HepG2 (cell line): ENCODE measurements at regions not wholly inside any gene's neighbourhood (a gene's known extent, or its start where the extent isn't known, plus 50 kb on each side); places are given as distances from the start of the nearest gene placed in this dataset.

Experiments
- MATR3 ChIP-seq: sonication (generic); formaldehyde crosslinking; IDR thresholded peaks from 2 replicates; pipeline ENCODE4 v1.4.0; 2020; ENCODE audit warnings: missing genetic modification reagents
- PITX1 ChIP-seq: sonication (generic); formaldehyde crosslinking; IDR thresholded peaks from 2 replicates; pipeline ENCODE4 v1.5.1; 2020; ENCODE audit warnings: mild to moderate bottlenecking, missing genetic modification reagents
- POLR2AphosphoS5 ChIP-seq: IDR thresholded peaks from 2 replicates; pipeline ENCODE4 v1.6.1; 2012; ENCODE audit warnings: low read depth, low read length
- ZBTB1 ChIP-seq: sonication (generic); formaldehyde crosslinking; IDR thresholded peaks from 2 replicates; pipeline ENCODE4 v1.4.0; 2020; ENCODE audit warnings: missing genetic modification reagents, borderline replicate concordance
- ZFP36L2 ChIP-seq: sonication (generic); formaldehyde crosslinking; IDR thresholded peaks from 2 replicates; pipeline ENCODE4 v1.4.0; 2020; ENCODE audit warnings: missing genetic modification reagents
- ZKSCAN1 ChIP-seq: fragments of 150-350 bp; IDR thresholded peaks from 2 replicates; pipeline ENCODE4 v1.6.1; 2014; ENCODE audit warnings: low read length
- ZNF292 ChIP-seq: sonication (generic); formaldehyde crosslinking; IDR thresholded peaks from 2 replicates; pipeline ENCODE4 v1.8.1; 2022; ENCODE audit warnings: mild to moderate bottlenecking, low read depth, missing genetic modification reagents, borderline replicate concordance
- ZNF598 ChIP-seq: sonication (generic); formaldehyde crosslinking; IDR thresholded peaks from 2 replicates; pipeline ENCODE4 v1.5.1; 2020; ENCODE audit warnings: mild to moderate bottlenecking, missing genetic modification reagents, borderline replicate concordance
- TF ChIP-seq, protein P1 (sequence below): IDR thresholded peaks from 2 replicates; pipeline ENCODE4 v1.6.1; 2016; ENCODE audit warnings: low read depth
- TF ChIP-seq, protein P2 (sequence below): sonication (generic); formaldehyde crosslinking; IDR thresholded peaks from 2 replicates; pipeline ENCODE4 v1.5.0; 2020; ENCODE audit warnings: mild to moderate bottlenecking, missing genetic modification reagents
- TF ChIP-seq, protein P3 (sequence below): sonication (generic); formaldehyde crosslinking; IDR thresholded peaks from 2 replicates; pipeline ENCODE4 v1.4.0; 2020; ENCODE audit warnings: missing genetic modification reagents
- TF ChIP-seq, protein P4 (sequence below): sonication (generic); formaldehyde crosslinking; IDR thresholded peaks from 2 replicates; pipeline ENCODE4 v1.4.0; 2020; ENCODE audit warnings: missing genetic modification reagents
- TF ChIP-seq, protein P5 (sequence below): sonication (generic); formaldehyde crosslinking; IDR thresholded peaks from 2 replicates; pipeline ENCODE4; 2020; ENCODE audit warnings: missing genetic modification reagents, mild to moderate bottlenecking, borderline replicate concordance
- TF ChIP-seq, protein P6 (sequence below): sonication (generic); formaldehyde crosslinking; conservative IDR thresholded peaks from 2 replicates; pipeline ENCODE4 v1.4.0; 2020; ENCODE audit warnings: missing genetic modification reagents

DNA sequence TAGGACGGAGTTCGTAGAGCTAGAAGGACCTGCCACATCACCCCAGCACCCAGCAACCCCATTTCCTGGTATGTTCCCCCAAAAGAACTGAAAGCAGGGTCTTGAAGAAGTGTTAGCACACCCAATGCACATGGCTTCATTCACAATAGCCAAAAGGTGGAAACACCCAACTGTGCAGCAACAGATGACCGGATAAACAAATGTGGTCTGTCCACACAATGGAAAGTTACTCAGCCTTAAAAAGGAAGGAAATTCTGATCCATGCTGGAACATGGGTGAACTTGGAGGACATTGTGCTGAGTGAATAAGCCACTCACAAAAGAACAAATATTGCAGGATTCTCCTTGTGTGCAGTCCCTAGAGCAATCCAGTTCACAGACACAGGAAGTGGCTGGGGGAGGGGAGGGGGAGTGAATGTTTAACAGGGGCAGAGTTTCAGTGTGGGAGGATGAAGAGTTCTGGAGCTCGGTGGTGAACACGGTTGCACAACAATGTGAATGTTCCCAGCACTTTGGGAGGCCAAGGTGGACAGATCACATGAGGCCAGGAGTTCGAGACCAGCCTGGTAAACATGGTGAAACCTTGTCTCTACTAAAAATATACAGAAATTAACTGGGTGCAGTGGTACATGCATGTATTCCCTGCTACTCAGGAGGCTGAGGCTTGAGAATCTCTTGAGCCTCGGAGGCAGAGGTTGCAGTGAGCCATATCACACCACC lies 157.5 kb downstream of the NUP210 start (continued):
- TF ChIP-seq, protein P1, sequence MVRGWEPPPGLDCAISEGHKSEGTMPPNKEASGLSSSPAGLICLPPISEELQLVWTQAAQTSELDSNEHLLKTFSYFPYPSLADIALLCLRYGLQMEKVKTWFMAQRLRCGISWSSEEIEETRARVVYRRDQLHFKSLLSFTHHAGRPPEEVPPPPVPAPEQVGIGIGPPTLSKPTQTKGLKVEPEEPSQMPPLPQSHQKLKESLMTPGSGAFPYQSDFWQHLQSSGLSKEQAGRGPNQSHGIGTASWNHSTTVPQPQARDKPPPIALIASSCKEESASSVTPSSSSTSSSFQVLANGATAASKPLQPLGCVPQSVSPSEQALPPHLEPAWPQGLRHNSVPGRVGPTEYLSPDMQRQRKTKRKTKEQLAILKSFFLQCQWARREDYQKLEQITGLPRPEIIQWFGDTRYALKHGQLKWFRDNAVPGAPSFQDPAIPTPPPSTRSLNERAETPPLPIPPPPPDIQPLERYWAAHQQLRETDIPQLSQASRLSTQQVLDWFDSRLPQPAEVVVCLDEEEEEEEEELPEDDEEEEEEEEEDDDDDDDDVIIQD (CRISPR knock-in tag): peak; percentile 95
- TF ChIP-seq ZBTB1 (CRISPR knock-in tag) (no peak), PITX1 (CRISPR knock-in tag) (peak; percentile 95), MATR3 (CRISPR knock-in tag) (no peak), ZNF598 (CRISPR knock-in tag) (no peak), ZKSCAN1 (peak; percentile 88), ZNF292 (CRISPR knock-in tag) (peak; percentile 98), ZFP36L2 (CRISPR knock-in tag) (no peak), POLR2AphosphoS5 (no peak)
- TF ChIP-seq, protein P2, sequence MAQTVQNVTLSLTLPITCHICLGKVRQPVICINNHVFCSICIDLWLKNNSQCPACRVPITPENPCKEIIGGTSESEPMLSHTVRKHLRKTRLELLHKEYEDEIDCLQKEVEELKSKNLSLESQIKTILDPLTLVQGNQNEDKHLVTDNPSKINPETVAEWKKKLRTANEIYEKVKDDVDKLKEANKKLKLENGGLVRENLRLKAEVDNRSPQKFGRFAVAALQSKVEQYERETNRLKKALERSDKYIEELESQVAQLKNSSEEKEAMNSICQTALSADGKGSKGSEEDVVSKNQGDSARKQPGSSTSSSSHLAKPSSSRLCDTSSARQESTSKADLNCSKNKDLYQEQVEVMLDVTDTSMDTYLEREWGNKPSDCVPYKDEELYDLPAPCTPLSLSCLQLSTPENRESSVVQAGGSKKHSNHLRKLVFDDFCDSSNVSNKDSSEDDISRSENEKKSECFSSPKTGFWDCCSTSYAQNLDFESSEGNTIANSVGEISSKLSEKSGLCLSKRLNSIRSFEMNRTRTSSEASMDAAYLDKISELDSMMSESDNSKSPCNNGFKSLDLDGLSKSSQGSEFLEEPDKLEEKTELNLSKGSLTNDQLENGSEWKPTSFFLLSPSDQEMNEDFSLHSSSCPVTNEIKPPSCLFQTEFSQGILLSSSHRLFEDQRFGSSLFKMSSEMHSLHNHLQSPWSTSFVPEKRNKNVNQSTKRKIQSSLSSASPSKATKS (CRISPR knock-in tag): 0 out of 2 replicates have a peak, but pooled peaks have one; percentile 53
- TF ChIP-seq, protein P3, sequence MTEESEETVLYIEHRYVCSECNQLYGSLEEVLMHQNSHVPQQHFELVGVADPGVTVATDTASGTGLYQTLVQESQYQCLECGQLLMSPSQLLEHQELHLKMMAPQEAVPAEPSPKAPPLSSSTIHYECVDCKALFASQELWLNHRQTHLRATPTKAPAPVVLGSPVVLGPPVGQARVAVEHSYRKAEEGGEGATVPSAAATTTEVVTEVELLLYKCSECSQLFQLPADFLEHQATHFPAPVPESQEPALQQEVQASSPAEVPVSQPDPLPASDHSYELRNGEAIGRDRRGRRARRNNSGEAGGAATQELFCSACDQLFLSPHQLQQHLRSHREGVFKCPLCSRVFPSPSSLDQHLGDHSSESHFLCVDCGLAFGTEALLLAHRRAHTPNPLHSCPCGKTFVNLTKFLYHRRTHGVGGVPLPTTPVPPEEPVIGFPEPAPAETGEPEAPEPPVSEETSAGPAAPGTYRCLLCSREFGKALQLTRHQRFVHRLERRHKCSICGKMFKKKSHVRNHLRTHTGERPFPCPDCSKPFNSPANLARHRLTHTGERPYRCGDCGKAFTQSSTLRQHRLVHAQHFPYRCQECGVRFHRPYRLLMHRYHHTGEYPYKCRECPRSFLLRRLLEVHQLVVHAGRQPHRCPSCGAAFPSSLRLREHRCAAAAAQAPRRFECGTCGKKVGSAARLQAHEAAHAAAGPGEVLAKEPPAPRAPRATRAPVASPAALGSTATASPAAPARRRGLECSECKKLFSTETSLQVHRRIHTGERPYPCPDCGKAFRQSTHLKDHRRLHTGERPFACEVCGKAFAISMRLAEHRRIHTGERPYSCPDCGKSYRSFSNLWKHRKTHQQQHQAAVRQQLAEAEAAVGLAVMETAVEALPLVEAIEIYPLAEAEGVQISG: peak; percentile 78
- TF ChIP-seq, protein P4, sequence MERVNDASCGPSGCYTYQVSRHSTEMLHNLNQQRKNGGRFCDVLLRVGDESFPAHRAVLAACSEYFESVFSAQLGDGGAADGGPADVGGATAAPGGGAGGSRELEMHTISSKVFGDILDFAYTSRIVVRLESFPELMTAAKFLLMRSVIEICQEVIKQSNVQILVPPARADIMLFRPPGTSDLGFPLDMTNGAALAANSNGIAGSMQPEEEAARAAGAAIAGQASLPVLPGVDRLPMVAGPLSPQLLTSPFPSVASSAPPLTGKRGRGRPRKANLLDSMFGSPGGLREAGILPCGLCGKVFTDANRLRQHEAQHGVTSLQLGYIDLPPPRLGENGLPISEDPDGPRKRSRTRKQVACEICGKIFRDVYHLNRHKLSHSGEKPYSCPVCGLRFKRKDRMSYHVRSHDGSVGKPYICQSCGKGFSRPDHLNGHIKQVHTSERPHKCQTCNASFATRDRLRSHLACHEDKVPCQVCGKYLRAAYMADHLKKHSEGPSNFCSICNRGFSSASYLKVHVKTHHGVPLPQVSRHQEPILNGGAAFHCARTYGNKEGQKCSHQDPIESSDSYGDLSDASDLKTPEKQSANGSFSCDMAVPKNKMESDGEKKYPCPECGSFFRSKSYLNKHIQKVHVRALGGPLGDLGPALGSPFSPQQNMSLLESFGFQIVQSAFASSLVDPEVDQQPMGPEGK (CRISPR knock-in tag): peak; percentile 92
- TF ChIP-seq, protein P5, sequence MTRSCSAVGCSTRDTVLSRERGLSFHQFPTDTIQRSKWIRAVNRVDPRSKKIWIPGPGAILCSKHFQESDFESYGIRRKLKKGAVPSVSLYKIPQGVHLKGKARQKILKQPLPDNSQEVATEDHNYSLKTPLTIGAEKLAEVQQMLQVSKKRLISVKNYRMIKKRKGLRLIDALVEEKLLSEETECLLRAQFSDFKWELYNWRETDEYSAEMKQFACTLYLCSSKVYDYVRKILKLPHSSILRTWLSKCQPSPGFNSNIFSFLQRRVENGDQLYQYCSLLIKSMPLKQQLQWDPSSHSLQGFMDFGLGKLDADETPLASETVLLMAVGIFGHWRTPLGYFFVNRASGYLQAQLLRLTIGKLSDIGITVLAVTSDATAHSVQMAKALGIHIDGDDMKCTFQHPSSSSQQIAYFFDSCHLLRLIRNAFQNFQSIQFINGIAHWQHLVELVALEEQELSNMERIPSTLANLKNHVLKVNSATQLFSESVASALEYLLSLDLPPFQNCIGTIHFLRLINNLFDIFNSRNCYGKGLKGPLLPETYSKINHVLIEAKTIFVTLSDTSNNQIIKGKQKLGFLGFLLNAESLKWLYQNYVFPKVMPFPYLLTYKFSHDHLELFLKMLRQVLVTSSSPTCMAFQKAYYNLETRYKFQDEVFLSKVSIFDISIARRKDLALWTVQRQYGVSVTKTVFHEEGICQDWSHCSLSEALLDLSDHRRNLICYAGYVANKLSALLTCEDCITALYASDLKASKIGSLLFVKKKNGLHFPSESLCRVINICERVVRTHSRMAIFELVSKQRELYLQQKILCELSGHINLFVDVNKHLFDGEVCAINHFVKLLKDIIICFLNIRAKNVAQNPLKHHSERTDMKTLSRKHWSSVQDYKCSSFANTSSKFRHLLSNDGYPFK: no peak
- TF ChIP-seq, protein P6, sequence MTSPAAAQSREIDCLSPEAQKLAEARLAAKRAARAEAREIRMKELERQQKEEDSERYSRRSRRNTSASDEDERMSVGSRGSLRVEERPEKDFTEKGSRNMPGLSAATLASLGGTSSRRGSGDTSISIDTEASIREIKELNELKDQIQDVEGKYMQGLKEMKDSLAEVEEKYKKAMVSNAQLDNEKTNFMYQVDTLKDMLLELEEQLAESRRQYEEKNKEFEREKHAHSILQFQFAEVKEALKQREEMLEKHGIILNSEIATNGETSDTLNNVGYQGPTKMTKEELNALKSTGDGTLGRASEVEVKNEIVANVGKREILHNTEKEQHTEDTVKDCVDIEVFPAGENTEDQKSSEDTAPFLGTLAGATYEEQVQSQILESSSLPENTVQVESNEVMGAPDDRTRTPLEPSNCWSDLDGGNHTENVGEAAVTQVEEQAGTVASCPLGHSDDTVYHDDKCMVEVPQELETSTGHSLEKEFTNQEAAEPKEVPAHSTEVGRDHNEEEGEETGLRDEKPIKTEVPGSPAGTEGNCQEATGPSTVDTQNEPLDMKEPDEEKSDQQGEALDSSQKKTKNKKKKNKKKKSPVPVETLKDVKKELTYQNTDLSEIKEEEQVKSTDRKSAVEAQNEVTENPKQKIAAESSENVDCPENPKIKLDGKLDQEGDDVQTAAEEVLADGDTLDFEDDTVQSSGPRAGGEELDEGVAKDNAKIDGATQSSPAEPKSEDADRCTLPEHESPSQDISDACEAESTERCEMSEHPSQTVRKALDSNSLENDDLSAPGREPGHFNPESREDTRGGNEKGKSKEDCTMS: no peak
